Peyer's patch (tissue), 4 donors: ENCODE measurements at regions not wholly inside any gene's neighbourhood (a gene's known extent, or its start where the extent isn't known, plus 50 kb on each side); places are given as distances from the start of the nearest gene placed in this dataset.

Source experiments
- POLR2A ChIP-seq, 2 donors: fragments of 450-650 bp; IDR thresholded peaks; one replicate each; pipeline ENCODE4 v1.5.1; 2017; ENCODE audit warnings: antibody characterized with exemption in 2 of 2, mild to moderate bottlenecking in 2 of 2, moderate library complexity in 2 of 2
- TF ChIP-seq, protein P1 (sequence below), 6 experiments: fragments of 450-650 bp in 4 of 6; fragments of 200-600 bp in 2 of 6; sonication (generic) in 1 of 6; IDR thresholded peaks; one replicate each; pipeline ENCODE4 v1.5.1; 2017 to 2019; ENCODE audit warnings: antibody characterized with exemption in 6 of 6, mild to moderate bottlenecking in 3 of 6, moderate library complexity in 1 of 6

DNA sequence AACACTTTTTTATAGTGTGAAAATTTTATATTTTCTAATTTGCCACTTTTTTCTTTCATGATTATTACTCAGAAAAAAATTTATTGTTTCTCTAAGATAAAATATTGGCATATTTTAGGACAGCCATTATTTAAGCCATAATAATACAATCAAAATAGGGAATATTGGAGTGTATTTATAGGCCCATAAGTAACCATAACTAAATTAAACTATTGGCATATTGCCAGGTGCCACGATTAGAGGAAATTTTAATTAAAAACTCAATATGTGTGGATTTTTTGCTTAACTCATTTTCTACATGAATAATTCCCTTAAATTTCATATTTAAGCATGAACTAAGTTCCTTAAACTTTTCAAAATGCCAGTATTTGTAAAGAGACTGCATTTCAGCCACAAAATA lies 587.8 kb downstream of the IPMK start:
- TF ChIP-seq, protein P1, sequence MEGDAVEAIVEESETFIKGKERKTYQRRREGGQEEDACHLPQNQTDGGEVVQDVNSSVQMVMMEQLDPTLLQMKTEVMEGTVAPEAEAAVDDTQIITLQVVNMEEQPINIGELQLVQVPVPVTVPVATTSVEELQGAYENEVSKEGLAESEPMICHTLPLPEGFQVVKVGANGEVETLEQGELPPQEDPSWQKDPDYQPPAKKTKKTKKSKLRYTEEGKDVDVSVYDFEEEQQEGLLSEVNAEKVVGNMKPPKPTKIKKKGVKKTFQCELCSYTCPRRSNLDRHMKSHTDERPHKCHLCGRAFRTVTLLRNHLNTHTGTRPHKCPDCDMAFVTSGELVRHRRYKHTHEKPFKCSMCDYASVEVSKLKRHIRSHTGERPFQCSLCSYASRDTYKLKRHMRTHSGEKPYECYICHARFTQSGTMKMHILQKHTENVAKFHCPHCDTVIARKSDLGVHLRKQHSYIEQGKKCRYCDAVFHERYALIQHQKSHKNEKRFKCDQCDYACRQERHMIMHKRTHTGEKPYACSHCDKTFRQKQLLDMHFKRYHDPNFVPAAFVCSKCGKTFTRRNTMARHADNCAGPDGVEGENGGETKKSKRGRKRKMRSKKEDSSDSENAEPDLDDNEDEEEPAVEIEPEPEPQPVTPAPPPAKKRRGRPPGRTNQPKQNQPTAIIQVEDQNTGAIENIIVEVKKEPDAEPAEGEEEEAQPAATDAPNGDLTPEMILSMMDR (IDR thresholded peaks at IDR 0.05): no peak
- no peak for TF ChIP-seq POLR2A (IDR thresholded peaks at IDR 0.05)
